GM12864 (cell line): ENCODE measurements at regions not wholly inside any gene's neighbourhood (a gene's known extent, or its start where the extent isn't known, plus 50 kb on each side); places are given as distances from the start of the nearest gene placed in this dataset.

Source experiments
- DNase-seq: peaks from one replicate; pipeline ENCODE4 v3.0.0-alpha.2; 2011; ENCODE audit warnings: low read depth
- H3K4me3 ChIP-seq: 2 replicates; pipeline ENCODE4 v1.5.1; 2011; ENCODE audit warnings: mild to moderate bottlenecking, low read depth, low read length, control low read depth
- CTCF ChIP-seq: IDR thresholded peaks from 2 replicates; pipeline ENCODE4 v1.5.1; 2011; ENCODE audit warnings: low read depth, mild to moderate bottlenecking, moderate library complexity, low read length, control low read depth, inconsistent platforms; ENCODE audit errors: missing control alignments

DNA sequence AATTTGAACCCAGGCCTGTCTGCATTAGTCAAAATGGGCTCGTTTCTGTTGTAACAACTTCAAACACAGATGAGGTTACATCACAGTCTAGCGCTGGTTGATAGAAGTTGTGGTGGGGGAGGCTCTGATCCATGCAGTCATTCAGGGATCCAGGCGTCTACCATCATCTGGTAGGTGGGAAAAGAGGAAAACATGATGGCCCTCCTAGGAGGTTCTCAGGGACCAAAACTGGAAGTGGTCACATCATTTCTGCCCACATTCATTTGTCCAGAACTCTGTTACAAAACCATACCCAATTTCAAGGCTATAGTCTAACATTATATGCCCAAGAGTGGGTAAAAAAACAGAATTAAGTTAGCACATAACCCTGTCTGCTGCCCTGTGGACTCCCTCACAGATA, 135.1 kb downstream of the PHETA1 start:
- no peak for DNase-seq
- TF ChIP-seq CTCF = no peak
- H3K4me3 ChIP-seq = no peak overlapping the region

- no peak for TF ChIP-seq CTCF
- no peak overlapping the region for H3K4me3 ChIP-seq
- DNase-seq = no peak
Observed at GRCh38 chr12:111230649-111231048, 138.2 kb downstream of the PHETA1 start.

DNA sequence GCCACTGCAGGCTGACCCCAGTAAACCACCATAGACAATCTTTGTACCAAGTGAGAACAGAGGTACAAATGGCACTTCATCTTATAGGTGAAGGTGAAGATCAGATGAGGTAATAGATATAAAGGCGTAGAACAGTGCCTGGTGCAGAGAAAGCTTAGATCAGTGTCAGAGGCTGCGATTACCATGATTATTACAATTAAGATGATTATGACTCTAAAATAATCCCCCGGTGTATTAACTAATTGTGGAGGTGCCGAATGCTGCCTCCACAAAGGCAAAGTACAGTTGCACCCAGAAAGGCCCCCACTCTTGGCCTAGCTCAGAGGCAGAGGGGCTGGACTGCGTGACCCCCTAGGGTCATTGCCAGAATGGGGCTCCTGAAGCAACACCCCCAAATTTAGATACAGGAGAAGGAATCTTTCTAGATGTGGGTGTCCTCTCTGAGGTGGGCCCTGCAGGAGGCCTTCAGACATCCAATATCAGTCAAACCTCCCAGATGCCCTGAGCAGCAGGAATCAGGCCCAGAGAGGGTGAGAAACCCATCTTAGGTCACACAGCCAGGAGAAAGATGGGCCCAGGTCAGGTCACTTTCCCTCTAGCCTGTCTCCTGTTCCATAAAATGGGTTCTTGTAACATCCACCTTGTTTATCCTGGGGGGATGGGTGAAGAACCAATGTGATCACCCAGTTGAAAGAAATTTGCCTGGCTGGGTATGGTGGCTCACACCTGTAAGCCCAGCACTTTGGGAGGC, 139.8 kb downstream of the PHETA1 start:
- no peak overlapping the region for H3K4me3 ChIP-seq
- TF ChIP-seq CTCF = no peak
- no peak for DNase-seq

- DNase-seq = no peak
- TF ChIP-seq CTCF = no peak
- H3K4me3 ChIP-seq = no peak overlapping the region
Observed at GRCh38 chr12:111227476-111228420, 141.1 kb downstream of the PHETA1 start.

GRCh38 chr12:111226680-111227079, 142.2 kb downstream of the PHETA1 start:
- no peak for TF ChIP-seq CTCF
- H3K4me3 ChIP-seq = no peak overlapping the region
- no peak for DNase-seq

DNA sequence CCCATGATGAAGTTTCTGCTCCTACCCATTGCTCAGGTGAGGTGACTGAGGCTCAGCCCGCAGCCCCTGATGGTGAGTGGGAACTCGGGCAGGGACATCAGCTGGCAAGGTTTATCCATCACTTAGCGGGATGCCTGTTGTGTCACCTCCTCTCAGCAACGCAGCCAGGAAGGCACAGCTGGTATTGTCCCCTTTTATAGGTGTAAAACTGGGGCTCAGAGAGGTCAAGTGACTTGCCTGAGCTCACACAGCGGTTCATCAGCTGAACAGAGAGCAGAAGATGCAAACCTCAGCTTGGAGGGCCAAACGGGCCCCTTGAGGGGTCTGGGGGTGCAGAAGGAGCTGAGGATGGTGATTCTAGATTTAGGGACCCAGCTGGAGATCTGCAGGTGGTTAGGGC, 143.6 kb downstream of the PHETA1 start:
- H3K4me3 ChIP-seq = no peak overlapping the region
- DNase-seq = no peak
- TF ChIP-seq CTCF = no peak
